NCI-H2029 treated with DMSO at 0.1 percent for 48 hours (cell line): ENCODE measurements at regions not wholly inside any gene's neighbourhood (a gene's known extent, or its start where the extent isn't known, plus 50 kb on each side); places are given as distances from the start of the nearest gene placed in this dataset.

ENCODE experiments used
- DNase-seq: peaks from one replicate; lab custom pipeline; 2025; lab: John Stamatoyannopoulos, UW

DNA sequence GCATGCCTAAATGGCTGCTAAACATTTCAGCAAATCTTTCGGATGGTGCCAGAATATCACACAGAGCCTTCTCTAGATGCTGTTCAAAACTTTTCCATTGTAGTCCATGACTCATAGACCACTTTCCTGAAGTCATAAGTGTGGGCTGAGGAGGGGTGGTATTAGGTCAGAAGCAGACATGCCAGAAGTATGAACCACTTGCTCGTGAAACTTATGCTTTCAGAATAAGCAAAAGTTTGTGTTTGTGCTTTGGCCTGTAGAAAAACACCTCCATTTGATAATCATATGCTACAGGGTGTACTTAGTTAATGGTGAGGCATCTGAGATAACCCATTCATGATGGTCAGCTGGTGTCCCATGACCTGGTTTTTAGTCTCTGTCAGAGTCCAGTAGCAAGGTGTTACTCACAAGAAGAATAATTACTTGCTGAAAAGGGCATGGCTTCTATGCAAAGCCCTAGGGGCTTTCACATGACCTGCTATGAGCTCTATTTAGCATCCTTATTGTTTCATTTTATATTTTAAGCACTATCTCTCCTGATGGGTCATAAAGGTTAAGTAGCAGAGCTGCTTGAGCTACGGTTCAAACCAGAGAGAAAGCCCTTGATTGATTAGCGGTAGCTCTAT is 183.1 kb upstream of the IVNS1ABP start:
- DNase-seq: no peak

GRCh38 chr1:185498207-185498606 is 181.2 kb upstream of the IVNS1ABP start:
- DNase-seq: no peak

DNA sequence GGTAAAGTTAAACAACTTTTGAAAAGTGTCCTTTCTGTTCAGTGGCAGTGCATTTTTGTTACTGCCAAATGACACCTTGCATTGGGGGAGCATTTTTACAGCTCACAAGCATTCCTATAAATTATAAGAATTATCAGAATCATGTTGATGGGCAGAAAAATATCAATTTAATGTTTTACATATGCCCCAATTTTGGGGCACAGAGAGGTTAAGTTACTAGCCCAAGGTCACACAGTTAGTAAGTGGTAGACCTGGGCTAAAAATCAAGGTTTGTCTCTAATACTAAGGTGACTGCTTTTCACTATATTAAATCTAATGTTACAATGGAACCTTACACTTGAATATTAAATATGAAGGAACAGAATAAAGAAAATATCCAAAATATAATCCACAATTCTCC is 180.1 kb upstream of the IVNS1ABP start:
- no peak for DNase-seq

- no peak for DNase-seq
Measured at GRCh38 chr1:185495898-185496297, 178.9 kb upstream of the IVNS1ABP start.

GRCh38 chr1:185495007-185495406 is 178.0 kb upstream of the IVNS1ABP start:
- DNase-seq: no peak

- DNase-seq: no peak
Measured at GRCh38 chr1:185492089-185492825, 175.2 kb upstream of the IVNS1ABP start.

GRCh38 chr1:185491604-185492003 is 174.6 kb upstream of the IVNS1ABP start:
- DNase-seq: no peak

- no peak for DNase-seq
Measured at GRCh38 chr1:185490924-185491323, 173.9 kb upstream of the IVNS1ABP start.

- DNase-seq: no peak
Measured at GRCh38 chr1:185489406-185489805, 172.4 kb upstream of the IVNS1ABP start.

DNA sequence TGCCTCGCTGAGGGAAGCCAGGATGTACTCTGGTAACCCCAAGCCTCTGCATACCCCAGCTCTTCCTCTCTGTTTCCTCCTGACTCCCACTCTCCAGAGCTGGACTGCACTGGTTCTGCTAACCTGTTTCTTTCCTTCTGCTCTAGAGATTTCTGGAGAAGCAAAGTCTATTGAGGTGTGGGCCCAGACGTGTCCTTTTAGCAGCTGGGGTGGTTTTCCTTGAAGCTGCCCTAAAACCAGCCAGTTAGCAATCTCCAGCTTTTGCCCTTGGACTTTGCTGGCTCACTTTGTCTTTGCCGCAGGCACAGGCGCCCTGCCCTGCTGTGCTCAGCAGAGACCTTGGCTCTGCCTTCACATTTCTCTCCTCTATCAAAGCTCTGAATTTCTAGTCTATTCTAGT is 171.8 kb upstream of the IVNS1ABP start:
- no peak for DNase-seq

- DNase-seq: no peak
Measured at GRCh38 chr1:185487936-185488335, 170.9 kb upstream of the IVNS1ABP start.

- no peak for DNase-seq
Measured at GRCh38 chr1:185487026-185487425, 170.0 kb upstream of the IVNS1ABP start.

DNA sequence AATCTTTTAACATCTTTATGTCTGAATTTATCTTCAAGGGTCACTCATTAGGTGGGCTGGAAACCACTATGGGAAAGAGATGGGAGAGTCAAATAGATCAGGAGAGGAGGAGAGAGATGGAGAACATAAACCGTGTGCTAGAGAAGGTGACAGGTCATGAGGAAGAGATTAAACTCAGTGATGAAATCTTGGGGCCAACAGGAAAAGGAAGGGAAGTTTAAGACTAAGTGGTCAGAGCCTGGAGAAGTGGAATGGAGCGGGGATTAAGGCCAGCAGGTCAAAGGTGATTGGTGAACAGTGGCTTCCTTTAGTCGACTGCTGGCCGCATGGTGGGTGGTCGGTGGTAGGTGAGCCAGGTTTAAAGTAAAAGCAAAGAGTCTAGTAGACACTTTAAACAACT is 169.3 kb upstream of the IVNS1ABP start:
- DNase-seq: no peak

GRCh38 chr1:185483664-185484450 is 166.8 kb upstream of the IVNS1ABP start:
- DNase-seq: peak; percentile 94

DNA sequence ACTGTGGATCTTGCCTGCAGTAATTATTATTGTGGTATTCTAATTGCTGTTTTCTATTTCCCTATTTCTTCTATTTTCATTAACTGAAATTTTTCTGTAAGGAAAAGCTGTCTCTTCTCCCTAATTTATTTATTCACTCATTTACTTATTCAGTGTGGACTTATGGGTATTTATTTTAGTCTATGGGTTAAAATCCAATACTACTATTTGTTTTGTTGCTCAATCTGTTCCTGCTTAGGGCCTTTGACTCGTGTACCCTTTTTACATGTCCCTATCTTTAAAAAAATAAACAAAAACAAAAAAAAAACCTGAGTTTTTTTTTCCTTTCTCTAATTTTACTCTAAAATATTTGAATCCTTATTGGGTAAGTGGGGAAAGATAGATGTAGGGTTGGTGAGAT is 166.2 kb upstream of the IVNS1ABP start:
- DNase-seq: no peak

DNA sequence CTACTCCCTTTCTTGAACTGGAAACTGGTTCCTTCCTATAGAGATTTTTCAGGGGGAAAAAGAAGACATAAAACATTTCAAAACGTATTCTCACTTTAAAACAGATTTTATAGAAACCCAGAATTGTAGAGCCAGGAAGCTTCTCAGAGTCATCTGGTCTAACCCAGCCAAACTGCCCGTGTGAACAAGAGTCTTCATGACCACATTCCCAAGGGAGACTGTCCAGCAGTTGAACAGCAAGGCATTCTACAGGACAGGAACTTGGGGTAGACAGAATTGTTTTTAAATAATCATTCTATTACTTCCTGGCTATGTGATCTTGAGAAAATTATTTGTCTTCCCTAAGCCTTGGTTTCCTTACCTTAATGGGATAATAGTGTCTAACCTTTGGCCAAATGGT is 163.5 kb upstream of the IVNS1ABP start:
- no peak for DNase-seq

- peak; percentile 64 for DNase-seq
Measured at GRCh38 chr1:185479796-185480195, 162.8 kb upstream of the IVNS1ABP start.

- no peak for DNase-seq
Measured at GRCh38 chr1:185478877-185479276, 161.8 kb upstream of the IVNS1ABP start.

GRCh38 chr1:185477638-185478580 is 160.9 kb upstream of the IVNS1ABP start:
- DNase-seq: peak; percentile 85

DNA sequence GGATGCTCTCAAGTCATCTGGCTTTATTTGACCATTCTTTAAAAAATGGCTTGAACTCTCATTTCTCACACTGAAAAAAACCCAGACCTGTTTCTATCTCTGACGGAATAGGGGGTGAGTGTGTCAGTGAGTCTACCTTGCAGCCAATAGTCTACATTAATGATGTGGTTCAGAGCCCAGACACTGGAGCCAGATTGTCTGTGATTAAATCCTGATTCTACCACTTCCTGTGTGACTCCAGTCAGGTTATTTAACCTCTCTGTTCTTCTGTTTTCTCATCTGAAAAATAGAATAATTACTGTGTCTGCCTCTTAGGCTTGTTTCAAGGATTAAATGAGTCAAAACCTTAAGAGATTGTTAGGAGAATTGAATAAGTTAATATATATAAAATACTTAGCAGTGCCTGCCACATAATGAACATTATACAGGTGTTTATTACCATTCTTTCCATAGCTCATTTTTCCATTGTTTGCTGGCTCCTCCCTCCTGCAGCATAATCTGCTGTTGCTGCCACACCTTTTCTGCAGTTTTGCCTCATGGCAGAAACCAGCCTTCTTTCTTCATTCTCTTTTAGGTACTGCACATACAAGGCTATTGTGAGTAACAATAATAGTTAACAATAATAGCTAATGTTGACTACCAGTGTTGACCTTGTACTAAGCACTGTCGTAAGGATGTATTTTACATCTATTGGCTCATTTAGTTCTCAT is 157.6 kb upstream of the IVNS1ABP start:
- no peak for DNase-seq

DNA sequence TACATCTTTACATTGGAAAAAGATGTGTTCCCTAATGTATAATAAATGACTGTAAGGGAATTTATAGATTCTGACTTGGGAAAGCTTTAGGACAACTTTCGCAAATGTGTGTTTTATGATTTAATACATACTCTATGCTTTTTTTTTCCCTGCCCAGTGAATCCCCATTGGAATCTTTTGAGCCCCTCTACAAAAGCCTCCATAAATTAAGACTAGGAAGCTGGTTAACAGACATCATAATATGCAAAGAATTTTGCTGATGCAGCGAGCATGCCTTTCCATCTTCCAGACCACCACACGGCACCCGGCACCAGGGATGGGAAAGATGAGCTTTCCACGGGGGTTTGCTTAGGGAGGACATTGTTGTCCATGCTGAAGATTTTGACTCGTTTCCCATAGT is 156.1 kb upstream of the IVNS1ABP start:
- no peak for DNase-seq
